Stimulated activated CD4-positive, alpha-beta T cell treated with anti-CD3 and anti-CD28 coated beads, Interleukin-12 subunit alpha, Interleukin-12 subunit beta, amount 100 ng/mL, for 4 hours (primary cell): ENCODE measurements at regions not wholly inside any gene's neighbourhood (a gene's known extent, or its start where the extent isn't known, plus 50 kb on each side); places are given as distances from the start of the nearest gene placed in this dataset.
"Not testable (repeated sequence)": the region's sequence is repeated elsewhere in the genome, so short reads cannot be mapped to it uniquely, and the experiment has no call there.

Source experiments
- DNase-seq: peaks from one replicate; pipeline ENCODE4 v3.0.0-alpha.2; 2020

DNA sequence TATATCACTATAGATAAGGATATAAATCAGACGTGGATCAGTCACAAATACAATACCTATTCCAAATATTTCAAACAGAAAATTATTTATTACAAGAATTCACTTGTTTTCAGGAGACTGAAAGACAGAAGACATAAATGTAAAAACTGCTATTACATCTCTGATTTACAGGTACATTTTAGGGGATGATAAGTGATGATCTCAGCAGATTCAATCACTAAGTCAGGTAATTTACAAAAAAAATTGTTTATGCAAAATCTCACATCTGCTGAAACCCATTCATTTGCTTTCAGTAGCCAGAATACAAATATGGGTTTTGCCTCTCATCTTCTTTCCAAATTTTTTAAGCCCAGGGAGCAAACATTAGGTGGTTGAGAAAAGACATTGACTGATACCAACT, 1648.4 kb upstream of the RAG2 start:
- DNase-seq = no peak

DNA sequence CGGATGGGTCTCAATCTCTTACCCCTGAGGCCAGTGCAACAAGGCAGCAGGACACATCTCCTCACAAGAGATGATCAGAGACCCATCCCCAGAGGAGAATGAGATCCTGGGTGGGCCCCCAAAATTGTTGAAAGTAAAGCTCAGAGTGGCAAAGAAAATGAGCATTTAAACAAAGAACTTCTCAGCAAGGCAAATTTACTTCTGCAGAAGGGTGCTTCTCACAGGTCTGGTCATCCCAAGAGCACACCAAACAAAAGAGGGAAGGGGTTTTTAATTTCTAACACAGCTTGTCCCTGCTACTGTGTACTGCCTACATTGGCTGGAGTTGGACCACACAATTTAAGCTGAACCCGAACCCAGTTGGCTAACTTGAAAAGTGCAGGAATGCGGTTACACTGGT, 1628.6 kb upstream of the RAG2 start:
- DNase-seq = no peak

DNA sequence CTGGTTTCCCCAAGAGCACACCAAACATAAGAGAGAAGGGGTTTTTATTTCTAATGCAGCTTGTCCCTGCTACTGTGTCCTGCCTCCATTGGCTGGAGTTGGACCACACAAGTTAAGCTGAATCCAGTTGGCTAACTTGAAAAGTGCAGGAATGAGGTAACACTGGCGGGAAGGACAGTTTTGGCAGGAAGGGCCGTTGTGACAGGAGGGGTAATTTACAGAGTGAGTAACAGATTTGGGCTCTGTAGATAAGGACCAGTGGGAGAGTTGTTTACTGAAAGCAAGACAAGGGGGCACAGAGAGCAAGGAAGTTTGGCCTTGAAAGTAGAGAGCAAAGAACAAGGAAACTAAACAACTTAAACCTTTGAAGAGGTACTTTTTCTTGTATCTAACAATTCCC, 1623.3 kb upstream of the RAG2 start:
- DNase-seq = no peak

DNA sequence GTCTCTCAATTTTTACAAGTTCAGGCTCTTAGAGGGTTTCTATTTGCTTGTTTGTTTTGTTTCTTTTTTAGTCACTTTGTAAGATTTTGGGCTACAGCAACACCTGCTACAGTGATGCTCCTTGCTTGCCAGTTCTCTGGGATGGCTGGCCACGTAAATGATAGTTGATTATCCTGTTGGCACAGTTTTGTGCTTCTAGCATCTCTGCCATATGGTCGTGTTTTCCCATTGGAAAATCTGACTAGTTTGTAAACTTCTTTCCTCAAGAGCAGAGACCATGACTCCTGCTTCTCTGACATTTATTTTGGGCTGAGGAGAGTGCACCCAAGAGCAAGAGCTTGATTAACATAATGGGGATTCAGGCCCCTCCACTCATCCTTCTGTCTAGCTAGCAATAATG, 1621.6 kb upstream of the RAG2 start:
- DNase-seq = no peak

DNA sequence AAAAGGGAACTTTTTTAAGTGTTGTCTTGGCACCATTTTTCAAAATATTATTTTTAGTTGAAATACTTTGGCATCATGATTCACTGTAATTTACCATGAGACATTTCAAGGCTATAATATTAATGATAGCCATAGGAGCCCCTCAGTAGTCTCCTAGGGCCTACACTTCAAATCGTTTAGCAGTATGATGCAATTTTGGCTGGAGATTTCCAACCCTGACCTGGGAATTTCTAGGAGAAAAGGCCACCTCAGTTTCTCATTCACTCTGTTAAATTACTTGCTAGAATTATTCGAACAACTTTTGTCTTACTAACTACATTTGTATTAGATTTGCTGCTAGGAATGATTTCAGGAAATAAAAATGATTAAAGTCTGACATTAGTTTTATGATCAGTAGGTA, 1610.9 kb upstream of the RAG2 start:
- DNase-seq = no peak

DNA sequence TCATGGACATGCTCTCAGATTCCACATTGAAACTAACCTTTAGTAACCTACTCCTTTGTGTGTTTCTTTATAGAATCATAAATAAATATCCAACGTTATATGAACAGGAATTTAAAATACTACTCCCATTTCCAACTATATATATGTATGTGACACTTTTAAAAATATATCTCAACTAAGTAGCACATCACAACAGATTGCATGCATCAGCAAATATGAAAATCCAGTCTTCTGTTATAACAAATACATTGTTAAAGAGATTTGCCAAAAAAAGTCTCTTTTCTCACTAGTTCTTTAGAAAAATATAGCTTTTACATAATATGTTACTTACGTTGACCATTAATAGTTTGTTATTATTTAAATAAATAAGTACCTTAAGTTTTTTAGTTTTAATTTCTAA, 1608.6 kb upstream of the RAG2 start:
- DNase-seq = no peak

DNA sequence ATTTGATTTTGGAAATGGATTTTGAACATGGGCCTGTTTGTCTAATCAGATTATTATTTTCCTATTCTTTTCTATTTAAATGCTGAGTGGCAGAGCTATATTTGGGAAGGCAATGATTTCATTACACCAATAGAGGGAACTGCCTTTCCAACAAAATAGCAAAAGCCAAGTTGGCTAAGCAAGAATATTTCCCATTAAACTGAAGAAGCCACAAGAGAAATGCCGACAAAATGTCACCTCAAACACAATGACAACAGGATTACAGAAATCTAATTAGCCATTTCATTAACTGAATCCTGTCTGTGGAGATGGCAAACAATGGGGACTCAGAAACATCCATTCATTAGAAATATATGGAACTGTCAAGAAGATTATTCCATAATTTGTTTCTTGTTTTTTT, 1593.1 kb upstream of the RAG2 start:
- no peak for DNase-seq

DNA sequence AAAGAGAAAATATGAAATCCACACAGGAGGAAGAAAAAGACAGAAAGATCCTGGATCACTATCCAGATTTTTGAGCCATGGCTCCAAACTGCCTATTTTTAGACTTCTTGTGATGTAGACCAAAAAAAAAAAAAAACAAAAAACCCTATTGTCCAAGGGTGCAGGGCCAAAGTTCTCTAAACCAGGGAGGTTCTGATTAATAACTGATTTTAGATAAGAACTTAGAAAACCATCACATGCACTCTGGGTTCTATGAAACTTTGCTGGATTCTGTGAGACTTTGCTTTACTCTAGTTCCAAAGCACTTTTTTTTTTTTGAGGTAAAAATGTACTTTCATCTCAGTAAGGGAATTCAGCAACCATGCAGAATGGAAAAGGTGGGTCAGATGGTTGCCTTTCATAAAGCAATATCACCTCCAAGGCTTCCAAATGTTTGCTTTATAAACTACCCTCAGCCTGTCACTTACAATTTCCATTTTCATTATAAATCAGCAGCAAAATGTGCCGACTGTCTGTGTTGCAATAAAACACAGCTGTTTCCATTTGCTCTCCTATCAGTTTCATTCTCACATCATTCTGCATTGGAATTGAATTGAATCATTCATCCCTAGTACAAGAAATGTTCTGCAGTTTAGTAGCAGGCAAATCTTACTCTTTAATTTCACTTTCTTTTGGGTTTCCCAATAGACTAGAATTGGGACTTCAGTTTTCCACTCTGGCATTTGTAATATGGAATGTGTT, 1584.3 kb upstream of the RAG2 start:
- DNase-seq = no peak

DNA sequence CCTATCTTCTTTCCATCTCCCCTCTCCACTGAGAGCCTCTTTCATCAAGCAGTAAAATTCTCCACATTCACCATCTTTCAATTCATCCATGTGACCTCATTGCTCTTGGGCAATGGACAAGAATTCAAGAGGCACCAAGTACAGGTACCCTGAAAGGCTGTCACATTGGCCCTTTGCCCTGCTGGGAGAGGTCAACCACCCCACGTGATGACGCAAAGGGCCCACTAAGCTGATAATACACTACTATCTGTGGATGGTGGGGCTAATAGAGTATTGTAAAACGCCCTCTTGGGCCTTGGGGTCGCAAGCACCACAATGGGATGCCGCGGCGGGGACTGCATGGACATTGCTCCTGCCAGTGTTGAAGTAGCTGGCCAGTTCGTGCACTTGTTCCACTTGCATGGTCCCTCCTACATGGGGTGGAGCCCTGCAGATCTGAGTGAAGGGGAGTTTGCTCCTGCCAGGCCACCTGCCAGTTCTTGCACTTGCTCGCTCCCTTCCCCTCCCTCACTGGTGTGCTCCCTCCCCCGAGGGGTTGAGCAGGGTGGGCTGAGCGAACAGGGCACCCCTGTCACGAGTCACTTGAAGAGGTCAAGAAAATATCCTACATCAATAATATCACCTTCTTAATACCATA, 1578.8 kb upstream of the RAG2 start:
- DNase-seq = no peak

DNA sequence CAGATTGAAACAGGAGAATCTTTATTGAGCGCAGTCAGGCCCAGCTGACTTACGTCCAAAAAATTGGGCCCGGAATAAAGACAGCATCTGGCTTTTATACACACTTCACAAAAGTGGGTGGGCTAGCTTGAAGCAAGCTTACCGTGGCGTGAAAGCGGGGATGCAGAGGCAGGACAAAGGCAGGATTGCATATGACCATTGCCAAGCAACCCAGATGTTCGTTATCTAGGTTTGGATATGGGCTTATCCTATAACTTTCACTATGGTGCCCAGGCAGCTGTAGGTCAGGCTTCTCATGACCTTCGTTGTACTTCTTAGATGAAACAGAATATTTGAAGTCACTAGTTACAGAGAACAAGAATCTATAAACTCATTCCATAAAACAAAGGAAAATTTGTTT, 1575.6 kb upstream of the RAG2 start:
- no peak for DNase-seq

DNA sequence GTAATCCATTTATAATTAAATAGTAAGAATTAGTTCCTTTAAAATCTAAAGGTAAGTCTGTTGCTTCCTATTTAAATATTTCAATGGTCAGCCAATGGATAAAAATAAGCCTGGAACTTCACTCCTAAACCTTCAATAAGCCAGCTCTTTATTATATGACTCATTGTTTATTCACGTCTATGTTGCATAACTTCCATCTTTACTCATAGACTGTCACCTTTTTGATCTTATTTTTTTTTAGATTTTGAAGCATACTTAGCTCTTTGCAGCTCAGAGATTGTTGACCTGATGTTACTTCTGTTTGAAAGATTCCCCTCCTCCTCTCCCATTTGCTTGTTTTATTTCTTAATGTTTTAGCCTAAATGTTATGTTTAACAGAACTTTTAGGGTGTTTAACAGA, 1571.2 kb upstream of the RAG2 start:
- no peak for DNase-seq

DNA sequence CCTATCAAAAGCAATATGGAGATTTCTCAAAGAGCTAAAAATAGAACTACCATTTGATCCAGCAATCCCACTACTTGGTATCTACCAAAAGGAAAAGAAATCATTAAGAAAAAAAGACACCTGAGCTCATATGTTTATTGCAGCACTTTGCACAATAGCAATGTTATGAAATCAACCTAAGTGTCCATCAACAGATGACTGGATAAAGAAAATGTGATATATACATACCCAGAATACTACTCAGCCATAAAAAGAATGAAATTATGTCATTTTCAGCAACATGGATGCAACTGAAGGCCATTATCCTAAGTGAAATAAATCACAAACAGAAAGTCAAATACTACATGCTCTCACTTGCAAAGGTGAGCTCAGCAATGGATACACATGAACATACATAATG, 1565.5 kb upstream of the RAG2 start:
- no peak for DNase-seq

DNA sequence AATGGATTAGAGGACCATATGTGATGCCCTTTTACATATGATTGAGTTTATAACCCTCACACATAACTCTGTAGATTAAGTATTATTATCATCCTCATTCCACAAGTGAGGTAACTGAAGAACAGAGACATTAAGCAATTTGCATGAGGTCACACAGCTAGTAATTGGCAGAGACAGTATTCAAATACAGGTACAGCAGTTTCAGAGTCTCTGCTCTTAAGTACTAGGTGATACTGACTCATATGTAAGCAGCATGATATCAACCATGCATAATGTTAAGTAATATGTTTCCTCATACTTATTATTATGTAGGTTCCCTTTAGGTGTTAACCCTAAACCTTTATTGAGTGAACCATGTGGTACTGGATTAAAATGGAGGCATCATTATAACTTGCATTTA, 1562.4 kb upstream of the RAG2 start:
- DNase-seq = no peak

DNA sequence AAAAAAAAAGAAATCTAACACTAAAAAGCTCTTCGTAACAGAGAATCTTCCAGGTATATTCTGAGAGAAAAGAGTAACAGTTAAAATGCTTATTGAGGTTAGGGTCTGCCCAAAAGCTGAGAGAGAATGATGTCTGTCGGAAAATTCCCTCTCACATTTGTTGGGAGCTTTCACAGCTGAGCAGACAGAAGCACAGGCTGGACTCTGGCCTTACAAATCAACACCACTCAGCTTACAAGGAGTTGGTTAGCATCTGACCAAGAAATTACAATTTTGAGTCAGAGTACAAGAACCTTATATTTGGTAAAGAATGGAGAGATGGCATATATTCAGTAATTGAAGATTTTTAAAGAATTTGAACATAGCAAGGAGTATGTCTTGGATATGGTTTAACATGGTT, 1561.0 kb upstream of the RAG2 start:
- DNase-seq = no peak

DNA sequence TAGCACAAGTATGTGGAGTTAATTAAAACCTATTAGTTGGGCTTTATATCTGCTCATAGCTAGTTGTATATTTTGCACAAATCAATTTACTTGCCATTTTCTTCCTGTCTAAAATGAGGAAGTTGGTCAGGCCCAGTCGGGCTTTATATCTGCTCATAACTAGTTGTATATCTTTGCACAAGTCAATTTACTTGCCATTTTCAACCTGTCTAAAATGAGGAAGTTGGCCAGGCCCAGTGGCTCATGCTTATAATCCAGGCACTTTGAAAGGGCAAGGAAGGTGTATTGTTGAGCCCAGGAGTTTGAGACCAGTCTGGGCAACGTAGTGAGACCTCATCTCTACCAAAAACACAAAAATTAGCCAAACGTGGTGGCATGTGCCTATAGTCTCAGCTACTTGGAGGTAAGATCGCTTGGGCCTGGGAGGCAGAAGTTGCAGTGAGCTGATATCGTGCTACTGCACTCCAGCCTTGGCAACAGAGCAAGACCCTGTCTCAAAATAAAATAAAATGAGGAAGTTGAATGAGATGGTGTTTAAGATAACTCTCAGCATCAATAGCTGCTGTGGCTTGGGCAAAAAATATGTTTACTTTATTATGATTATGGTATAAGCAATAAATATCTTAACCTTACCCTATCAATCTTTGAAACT, 1558.6 kb upstream of the RAG2 start:
- DNase-seq = no peak

DNA sequence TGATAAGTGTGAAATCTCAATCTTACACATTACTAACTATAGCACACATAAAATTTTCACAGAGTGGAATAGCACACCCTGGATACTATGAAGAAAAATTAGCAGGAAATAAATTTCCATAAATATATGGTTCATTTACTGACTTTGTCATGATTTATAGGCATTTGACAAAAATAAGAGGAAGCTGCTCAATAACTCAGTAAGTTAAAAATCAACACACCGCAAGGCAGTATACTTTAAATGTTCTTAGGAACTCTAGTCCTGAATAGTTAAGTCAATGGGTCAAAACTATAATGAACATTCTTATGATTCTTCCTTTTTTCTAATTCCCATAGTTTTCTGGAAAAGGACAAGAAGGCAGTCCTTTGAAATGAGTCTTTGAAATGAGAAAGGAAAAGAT, 1557.8 kb upstream of the RAG2 start:
- DNase-seq = no peak

DNA sequence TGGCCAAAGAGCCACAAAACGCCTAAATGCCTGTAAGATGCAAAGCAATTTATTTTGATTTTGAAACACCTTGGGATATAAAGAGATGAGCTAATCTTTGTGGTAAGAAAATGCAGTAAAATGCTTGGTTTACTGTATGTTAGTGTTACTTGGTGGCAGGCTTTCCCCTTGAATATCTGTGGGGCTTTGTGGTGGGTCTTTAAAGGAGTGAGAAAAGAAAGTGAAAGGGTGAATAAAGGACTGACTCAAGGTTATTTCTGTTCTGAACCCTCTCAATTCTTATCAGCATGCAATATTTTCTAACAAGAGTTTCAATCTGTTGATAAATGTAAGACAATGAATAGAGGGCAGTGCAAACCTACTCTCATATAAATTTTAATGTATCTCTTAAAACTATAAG, 1555.9 kb upstream of the RAG2 start:
- no peak for DNase-seq

DNA sequence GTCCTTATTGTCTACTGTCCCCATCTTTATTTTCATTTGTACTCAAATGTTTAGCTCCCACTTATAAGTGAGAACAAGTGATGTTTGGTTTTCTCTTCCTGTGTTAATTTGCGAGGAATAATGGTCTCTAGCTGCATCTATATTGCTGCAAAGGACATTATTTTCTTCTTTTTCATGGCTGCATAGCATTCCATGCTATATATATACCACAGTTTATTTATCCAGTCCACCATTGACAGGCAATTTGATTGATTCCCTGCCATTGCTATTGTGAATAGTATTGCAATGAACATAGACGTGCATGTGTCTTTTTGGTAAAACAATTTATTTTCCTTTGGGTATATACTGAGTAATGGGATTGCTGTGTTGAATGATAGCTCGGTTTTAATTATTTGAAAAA, 1545.8 kb upstream of the RAG2 start:
- DNase-seq = no peak

DNA sequence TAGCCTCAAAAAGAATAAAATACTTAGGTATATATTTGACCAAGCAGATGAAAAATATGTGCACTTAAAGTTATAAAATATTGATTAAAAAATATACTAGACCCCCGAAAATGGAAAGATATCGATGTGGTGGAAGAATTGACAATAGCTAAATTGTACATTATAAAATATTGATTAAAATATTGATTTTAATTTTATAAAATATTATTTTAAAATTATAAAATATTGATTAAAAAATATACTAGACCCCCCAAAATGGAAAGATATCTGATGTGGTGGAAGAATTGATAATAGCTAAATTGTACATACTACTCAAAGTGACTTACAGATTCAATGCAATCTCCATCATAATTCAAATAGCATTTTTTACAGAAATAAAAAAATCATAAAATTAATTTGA, 1540.9 kb upstream of the RAG2 start:
- no peak for DNase-seq

DNA sequence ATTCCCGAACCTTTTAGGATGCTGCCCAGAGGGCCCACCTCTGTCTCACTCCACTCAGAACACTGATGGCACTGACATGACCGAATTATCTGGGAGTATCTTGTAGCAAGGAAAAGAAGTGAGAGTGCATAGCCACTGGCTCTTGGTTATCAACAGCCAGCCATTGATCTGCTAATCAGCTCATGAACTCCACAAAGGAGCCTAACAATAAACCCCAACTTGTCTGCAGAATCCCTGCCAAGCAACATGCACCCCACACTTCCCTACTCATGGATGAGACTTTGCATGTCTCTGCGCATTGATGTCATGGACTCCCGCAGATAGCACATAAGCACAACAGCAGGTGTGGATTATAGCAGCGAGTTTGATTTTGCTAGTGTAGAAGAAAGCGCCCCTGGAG, 1538.9 kb upstream of the RAG2 start:
- no peak for DNase-seq

DNA sequence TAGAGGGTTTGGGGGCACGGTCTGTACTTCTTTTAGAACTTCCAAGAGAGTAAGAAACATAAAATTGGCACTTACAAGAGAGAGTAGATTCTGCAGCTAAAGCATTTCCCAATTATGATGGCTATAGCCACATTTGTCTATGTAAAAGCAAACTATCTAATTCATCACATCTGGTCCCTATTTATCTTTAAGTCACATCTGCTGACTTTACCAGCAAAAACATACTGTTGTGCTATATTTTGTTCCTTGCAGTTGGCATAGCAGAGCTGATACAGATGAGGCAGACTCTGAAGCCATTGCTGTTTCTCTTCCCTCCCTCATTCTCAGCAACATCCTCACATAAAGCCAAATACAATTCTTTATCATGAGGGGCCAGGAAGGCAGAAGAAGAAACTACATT, 1533.5 kb upstream of the RAG2 start:
- DNase-seq = no peak

DNA sequence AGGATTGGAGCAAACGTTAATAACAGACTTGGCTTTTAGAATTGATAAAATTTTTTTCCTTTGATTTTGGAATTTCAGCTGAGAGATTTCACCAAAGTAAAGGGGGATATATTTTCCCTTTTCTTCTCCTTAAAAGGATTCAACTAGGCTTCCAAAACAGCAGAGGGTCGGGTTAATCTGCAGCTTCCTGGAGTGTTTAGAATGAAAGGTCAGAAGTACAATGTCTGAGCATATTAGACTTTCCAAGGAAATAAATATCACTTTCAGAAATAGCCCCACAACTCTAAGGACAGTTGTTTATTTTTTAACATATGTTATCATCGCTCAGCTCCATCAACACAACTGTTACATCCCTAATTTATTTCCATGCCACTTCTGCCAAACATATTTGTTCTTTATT, 1532.9 kb upstream of the RAG2 start:
- DNase-seq = no peak

DNA sequence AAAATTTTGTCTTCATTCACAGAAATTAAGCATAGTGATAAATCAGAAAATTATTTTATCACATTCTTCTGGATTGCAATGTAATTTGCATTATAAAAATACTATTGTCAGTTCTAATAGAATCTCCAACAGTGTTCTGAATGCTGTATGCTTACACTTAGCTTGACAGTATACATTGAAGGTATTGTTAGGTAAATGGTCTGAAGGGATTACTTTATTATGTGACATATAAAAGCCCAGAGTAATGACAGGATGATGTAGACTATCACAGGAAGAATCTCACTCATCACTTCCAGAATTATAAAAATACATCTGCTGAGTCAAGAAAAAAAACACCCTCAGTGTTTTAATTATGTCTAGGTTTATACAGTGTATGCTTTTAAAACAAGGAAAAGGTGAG, 1532.5 kb upstream of the RAG2 start:
- DNase-seq = no peak

DNA sequence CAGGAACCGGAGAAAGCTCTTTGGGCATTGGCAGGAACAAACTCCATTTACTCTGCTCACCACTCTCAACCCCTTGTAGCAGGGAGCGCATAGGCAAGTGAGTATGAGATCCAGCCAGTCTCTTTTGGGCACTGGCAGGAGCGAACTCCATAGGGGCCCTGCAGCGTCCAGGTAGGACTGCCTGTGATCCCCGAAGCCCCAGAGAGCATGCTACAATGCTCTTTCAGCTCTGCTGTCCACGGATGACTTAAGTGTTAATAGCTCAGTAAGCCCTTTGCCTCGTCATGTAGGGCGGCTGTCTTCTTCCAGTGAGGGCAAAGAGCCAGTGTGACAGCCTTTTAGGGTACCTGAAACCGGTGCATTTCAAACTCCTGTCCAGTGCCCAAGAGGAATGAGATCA, 1525.6 kb upstream of the RAG2 start:
- DNase-seq = no peak

DNA sequence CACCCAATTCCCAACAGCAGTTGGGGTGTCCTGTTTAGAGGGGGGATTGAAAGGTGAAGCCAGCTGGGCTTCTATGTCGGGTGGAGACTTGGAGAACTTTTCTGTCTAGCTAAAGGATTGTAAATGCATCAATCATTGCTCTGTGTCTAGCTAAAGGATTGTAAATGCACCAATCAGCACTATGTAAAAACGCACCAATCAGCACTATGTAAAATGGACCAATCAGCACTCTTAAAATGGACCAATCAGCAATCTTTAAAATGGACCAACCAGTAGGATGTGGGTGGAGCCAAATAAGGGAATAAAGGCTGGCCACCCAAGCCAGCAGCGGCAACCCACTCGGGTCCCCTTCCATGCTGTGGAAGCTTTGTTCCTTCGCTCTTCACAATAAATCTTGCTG, 1518.6 kb upstream of the RAG2 start:
- DNase-seq = not testable (repeated sequence)
